Right lobe of liver (tissue), 4 donors: ENCODE measurements at regions not wholly inside any gene's neighbourhood (a gene's known extent, or its start where the extent isn't known, plus 50 kb on each side); places are given as distances from the start of the nearest gene placed in this dataset.

Source experiments
- CTCF ChIP-seq, 4 donors: fragments of 200-600 bp in 3 of 4; fragments of 450-650 bp in 1 of 4; IDR thresholded peaks; one replicate each; pipeline versions ENCODE4 v1.5.1 to v1.8.0; 2016 to 2022; ENCODE audit warnings: antibody characterized with exemption in 4 of 4, mild to moderate bottlenecking in 2 of 4
- POLR2A ChIP-seq: fragments of 450-650 bp; IDR thresholded peaks from one replicate; pipeline ENCODE4 v1.6.1; 2017; ENCODE audit warnings: antibody characterized with exemption, mild to moderate bottlenecking
- donor health status: DM: no; HTN: no; CAD: no.
- donor health status: DM: no; HTN: no; CAD: no.
- donor health status: DM: no; HTN: yes; CAD: no.

- TF ChIP-seq CTCF (IDR thresholded peaks at IDR 0.05) (no peak), POLR2A (no peak)
These were observed 291.8 kb upstream of the PRKX start for GRCh38 chrX:4005281-4005680.
